Breast epithelium (tissue), 4 donors: ENCODE measurements at regions not wholly inside any gene's neighbourhood (a gene's known extent, or its start where the extent isn't known, plus 50 kb on each side); places are given as distances from the start of the nearest gene placed in this dataset.

Experiments used
- DNase-seq, 2 donors: peaks; one replicate each; pipeline ENCODE4 v3.0.0-alpha.2; 2019; ENCODE audit warnings: low spot score in 2 of 2
- H3K27ac ChIP-seq, 2 donors: fragments of 200-600 bp; sonication (generic) in 1 of 2; one replicate each; pipeline ENCODE4 v1.5.1; 2016 to 2019; ENCODE audit warnings: mild to moderate bottlenecking in 1 of 2
- H3K27me3 ChIP-seq, 2 donors: fragments of 200-600 bp; sonication (generic) in 1 of 2; one replicate each; pipeline versions ENCODE4 v1.5.1 to v1.6.0; 2017 to 2019; ENCODE audit warnings: control low read depth in 1 of 2, mild to moderate bottlenecking in 1 of 2
- H3K36me3 ChIP-seq: fragments of 200-600 bp; one replicate; pipeline ENCODE4 v1.5.1; 2019
- H3K4me1 ChIP-seq, 2 donors: fragments of 200-600 bp; sonication (generic); one replicate each; pipeline ENCODE4 v1.5.1; 2016 to 2019; ENCODE audit warnings: control low read depth in 1 of 2
- H3K4me3 ChIP-seq, 3 donors: fragments of 200-600 bp; sonication (generic); 1 replicate in 2 of 3; 2 replicates in 1 of 3; pipeline ENCODE4 v1.5.1; 2016 to 2019; ENCODE audit warnings: mild to moderate bottlenecking in 3 of 3, moderate library complexity in 2 of 3
- H3K9me3 ChIP-seq, 2 donors: fragments of 200-600 bp; sonication (generic) in 1 of 2; one replicate each; pipeline ENCODE4 v1.5.1; 2016 to 2019; ENCODE audit warnings: control low read depth in 1 of 2
- CTCF ChIP-seq, 3 donors: fragments of 450-650 bp; IDR thresholded peaks; one replicate each; pipeline ENCODE4 v1.5.1; 2016 to 2017; ENCODE audit warnings: antibody characterized with exemption in 3 of 3, mild to moderate bottlenecking in 3 of 3, moderate library complexity in 3 of 3
- POLR2A ChIP-seq: fragments of 450-650 bp; IDR thresholded peaks from one replicate; pipeline ENCODE4 v1.6.1; 2016; ENCODE audit warnings: antibody characterized with exemption, mild to moderate bottlenecking, moderate library complexity
- POLR2AphosphoS5 ChIP-seq, 3 donors: sonication (generic); formaldehyde crosslinking; IDR thresholded peaks; one replicate each; pipeline ENCODE4 v1.6.1; 2017; ENCODE audit warnings: antibody characterized with exemption in 3 of 3
- intact Hi-C: fragments of 100-400 bp; cut with DNase I; formaldehyde crosslinking; loops from one replicate; pipeline ENCODE4 v1.15.1; 2023; ENCODE audit warnings: low total_unique reads

GRCh38 chr19:34305221-34306083 lies 51.1 kb downstream of the GARRE1 start:
- no peak overlapping the region for H3K4me3 ChIP-seq
- H3K4me1 ChIP-seq, result peaks cover 8 to 15% of the 10 kb centered on the region in 2 donors
- no peaks in the 10 kb centered on the region for H3K27me3 ChIP-seq
- TF ChIP-seq POLR2A, result no peak
- TF ChIP-seq POLR2AphosphoS5 (IDR thresholded peaks at IDR 0.05), result no peak
- no peak for TF ChIP-seq CTCF (IDR thresholded peaks at IDR 0.05)
- no peaks in the 10 kb centered on the region for H3K36me3 ChIP-seq
- peak overlapping the region; percentile 50 to 83 for H3K27ac ChIP-seq
- intact Hi-C loops, result no loop called here
- no peak for DNase-seq
- no peaks in the 10 kb centered on the region for H3K9me3 ChIP-seq

- DNase-seq, result no peak
- TF ChIP-seq CTCF (IDR thresholded peaks at IDR 0.05), result peak in 1 of 3 donors; percentile 12
- TF ChIP-seq POLR2AphosphoS5 (IDR thresholded peaks at IDR 0.05), result no peak
- no peak for TF ChIP-seq POLR2A
- H3K9me3 ChIP-seq, result no peaks in the 10 kb centered on the region
- H3K36me3 ChIP-seq, result no peaks in the 10 kb centered on the region
- H3K4me1 ChIP-seq, result peaks cover 11 to 15% of the 10 kb centered on the region in 2 donors
- H3K27me3 ChIP-seq, result no peaks in the 10 kb centered on the region
- intact Hi-C loops, result no loop called here
- H3K27ac ChIP-seq, result peak overlapping the region; percentile 50 to 83
- H3K4me3 ChIP-seq, result no peak overlapping the region
Observed at GRCh38 chr19:34306213-34306661, 51.9 kb downstream of the GARRE1 start.

- Histone ChIP-seq H3K4me3 (no peak overlapping the region), H3K36me3 (no peaks in the 10 kb centered on the region), H3K27ac (peak overlapping the region; percentile 50 to 83), H3K9me3 (no peaks in the 10 kb centered on the region), H3K4me1 (peaks cover 11 to 15% of the 10 kb centered on the region in 2 donors), H3K27me3 (no peaks in the 10 kb centered on the region)
- intact Hi-C loops, result no loop called here
- no peak for DNase-seq
- TF ChIP-seq POLR2AphosphoS5 (IDR thresholded peaks at IDR 0.05) (no peak), CTCF (IDR thresholded peaks at IDR 0.05) (no peak), POLR2A (no peak)
Observed at GRCh38 chr19:34306824-34307223, 52.5 kb downstream of the GARRE1 start.

- Histone ChIP-seq H3K27me3 (no peaks in the 10 kb centered on the region), H3K9me3 (no peaks in the 10 kb centered on the region), H3K36me3 (no peaks in the 10 kb centered on the region), H3K4me1 (peaks cover 11 to 15% of the 10 kb centered on the region in 2 donors), H3K27ac (peak overlapping the region; percentile 7 to 59), H3K4me3 (no peak overlapping the region)
- DNase-seq, result no peak
- no peak for TF ChIP-seq CTCF (IDR thresholded peaks at IDR 0.05)
- TF ChIP-seq POLR2AphosphoS5 (IDR thresholded peaks at IDR 0.05), result no peak
- TF ChIP-seq POLR2A, result no peak
- intact Hi-C loops, result no loop called here
Observed at GRCh38 chr19:34308381-34309367, 54.3 kb downstream of the GARRE1 start.
